SH-SY5Y (cell line): ENCODE measurements at regions not wholly inside any gene's neighbourhood (a gene's known extent, or its start where the extent isn't known, plus 50 kb on each side); places are given as distances from the start of the nearest gene placed in this dataset.

ENCODE experiments used
- GATA2 ChIP-seq: IDR thresholded peaks from 2 replicates; pipeline ENCODE4 v1.6.1; 2011; ENCODE audit warnings: mild to moderate bottlenecking, low read depth, low read length
- GATA3 ChIP-seq: IDR thresholded peaks from 2 replicates; pipeline ENCODE4 v1.6.1; 2011; ENCODE audit warnings: low read depth, mild to moderate bottlenecking, low read length, moderate library complexity

DNA sequence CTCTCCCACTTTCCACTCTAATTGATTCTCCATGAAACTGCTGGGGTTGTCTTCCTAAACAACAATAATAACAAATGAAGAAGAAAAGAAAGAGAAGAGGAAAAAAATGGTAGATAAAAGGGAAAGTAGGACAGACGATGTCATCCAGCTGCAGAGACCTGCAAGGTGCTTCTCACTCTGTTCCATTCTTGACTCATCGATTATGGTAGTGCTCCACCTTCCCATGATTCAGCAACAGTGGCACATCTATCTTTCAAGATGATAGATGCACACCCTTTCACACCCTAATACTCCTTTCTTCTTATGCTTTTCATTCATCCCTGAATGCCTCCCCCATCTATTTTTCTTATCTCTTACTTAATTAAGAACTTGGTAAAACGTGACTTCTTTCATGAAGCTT, 610.2 kb downstream of the NR4A2 start:
- TF ChIP-seq GATA2, result no peak
- no peak for TF ChIP-seq GATA3
